Activated T-cell treated with anti-CD3 and anti-CD28 coated beads, Interleukin-2, amount 50 U/mL, for 72 hours (primary cell): ENCODE measurements at regions not wholly inside any gene's neighbourhood (a gene's known extent, or its start where the extent isn't known, plus 50 kb on each side); places are given as distances from the start of the nearest gene placed in this dataset.

Experiments used
- ATAC-seq, 2 donors: fragments of 150-1000 bp; cut with Tn5 transposase; replicated peaks in 1 of 2; 2 replicates each; pipeline ENCODE4 v1.10.0; 2021; ENCODE audit warnings: moderate library complexity in 2 of 2, mild to moderate bottlenecking in 1 of 2
- DNase-seq, 2 donors: peaks; one replicate each; pipeline ENCODE4 v3.0.0; 2021 to 2022; ENCODE audit warnings: mixed read lengths in 1 of 2
- H3K27ac Mint-ChIP-seq: one replicate; pipeline ENCODE4 v1.8.0; 2022; ENCODE audit warnings: mild to moderate bottlenecking, moderate library complexity, mixed read lengths
- H3K27me3 Mint-ChIP-seq: one replicate; pipeline ENCODE4 v1.8.0; 2022; ENCODE audit warnings: low read depth, mixed read lengths
- H3K36me3 Mint-ChIP-seq, 2 donors: one replicate each; pipeline ENCODE4 v1.8.0; 2022; ENCODE audit warnings: mixed read lengths in 2 of 2, mild to moderate bottlenecking in 1 of 2; ENCODE audit not compliant: insufficient read depth in 2 of 2
- H3K4me1 Mint-ChIP-seq: one replicate; pipeline ENCODE4 v1.8.0; 2022; ENCODE audit warnings: low read depth, mixed read lengths
- H3K4me3 Mint-ChIP-seq, 2 donors: one replicate each; pipeline ENCODE4 v1.8.0; 2022; ENCODE audit warnings: mild to moderate bottlenecking in 2 of 2, mixed read lengths in 2 of 2, moderate library complexity in 2 of 2
- H3K9me3 Mint-ChIP-seq, 2 donors: one replicate each; pipeline ENCODE4 v1.8.0; 2022; ENCODE audit warnings: mixed read lengths in 2 of 2

DNA sequence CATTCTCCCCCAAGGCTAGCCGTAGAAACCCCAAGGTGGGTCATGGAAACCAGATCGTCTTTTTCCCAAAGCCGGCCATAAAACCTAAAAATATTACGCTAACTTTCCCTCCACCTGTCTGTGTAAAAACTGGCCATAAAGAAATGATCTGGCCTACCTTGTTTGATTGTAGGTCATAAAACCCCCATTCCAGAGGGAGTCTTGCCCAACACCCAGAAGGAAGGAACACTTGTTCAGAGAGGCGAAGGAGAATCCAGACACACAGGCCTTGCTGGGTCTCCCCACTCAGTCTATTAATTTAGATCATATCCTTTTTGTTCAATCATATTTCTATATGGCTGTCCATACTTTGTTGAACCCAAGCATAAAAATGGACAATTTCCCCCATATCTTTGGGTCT lies 344.7 kb downstream of the HRH4 start:
- DNase-seq = no peak
- Mint-ChIP-seq H3K36me3 (no peaks in the 10 kb centered on the region), H3K9me3 (peaks cover 4 to 7% of the 10 kb centered on the region in 2 donors), H3K4me3 (no peak overlapping the region), H3K27ac (no peak overlapping the region), H3K27me3 (no peaks in the 10 kb centered on the region), H3K4me1 (no peaks in the 10 kb centered on the region)
- no peak for ATAC-seq

DNA sequence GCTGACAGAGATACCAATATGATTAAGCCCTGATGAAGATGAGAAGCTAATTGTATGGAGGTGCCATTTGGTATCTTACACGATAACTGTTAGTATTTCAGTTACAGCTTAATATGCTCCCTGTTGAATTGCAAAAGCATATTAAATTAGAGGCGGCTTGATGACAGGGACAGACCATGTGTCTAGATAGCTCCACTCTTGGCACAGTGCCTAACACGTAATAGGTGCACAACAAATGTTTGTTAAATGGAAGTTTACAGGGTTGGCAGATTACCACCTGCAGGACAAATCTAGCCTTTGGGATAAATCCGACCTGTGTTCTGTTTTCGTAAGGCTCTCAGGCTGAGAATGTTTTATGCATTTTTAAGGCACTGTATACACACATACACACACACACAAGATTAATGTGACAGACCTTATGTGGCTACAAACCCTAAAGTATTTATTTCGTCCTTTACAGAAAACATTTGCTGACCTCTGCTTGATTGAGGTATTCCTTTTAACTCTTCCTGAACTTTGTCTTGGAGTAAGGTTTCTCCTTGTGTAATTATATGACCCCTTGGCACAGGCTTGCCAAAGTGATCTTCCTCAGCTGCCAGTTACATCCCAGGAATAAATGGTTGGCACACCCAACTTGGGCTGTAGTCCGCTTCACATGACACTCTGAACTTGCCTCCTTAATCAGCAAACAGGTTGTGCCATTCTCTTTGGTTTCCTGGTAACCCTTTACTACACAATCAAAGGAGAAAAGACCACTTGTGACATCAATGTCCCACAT lies 348.9 kb downstream of the HRH4 start:
- Mint-ChIP-seq H3K4me1 (no peaks in the 10 kb centered on the region), H3K4me3 (no peak overlapping the region), H3K27ac (no peak overlapping the region), H3K36me3 (no peaks in the 10 kb centered on the region), H3K27me3 (no peaks in the 10 kb centered on the region), H3K9me3 (peaks cover 4 to 6% of the 10 kb centered on the region in 2 donors)
- ATAC-seq (no peak), DNase-seq (no peak)

DNA sequence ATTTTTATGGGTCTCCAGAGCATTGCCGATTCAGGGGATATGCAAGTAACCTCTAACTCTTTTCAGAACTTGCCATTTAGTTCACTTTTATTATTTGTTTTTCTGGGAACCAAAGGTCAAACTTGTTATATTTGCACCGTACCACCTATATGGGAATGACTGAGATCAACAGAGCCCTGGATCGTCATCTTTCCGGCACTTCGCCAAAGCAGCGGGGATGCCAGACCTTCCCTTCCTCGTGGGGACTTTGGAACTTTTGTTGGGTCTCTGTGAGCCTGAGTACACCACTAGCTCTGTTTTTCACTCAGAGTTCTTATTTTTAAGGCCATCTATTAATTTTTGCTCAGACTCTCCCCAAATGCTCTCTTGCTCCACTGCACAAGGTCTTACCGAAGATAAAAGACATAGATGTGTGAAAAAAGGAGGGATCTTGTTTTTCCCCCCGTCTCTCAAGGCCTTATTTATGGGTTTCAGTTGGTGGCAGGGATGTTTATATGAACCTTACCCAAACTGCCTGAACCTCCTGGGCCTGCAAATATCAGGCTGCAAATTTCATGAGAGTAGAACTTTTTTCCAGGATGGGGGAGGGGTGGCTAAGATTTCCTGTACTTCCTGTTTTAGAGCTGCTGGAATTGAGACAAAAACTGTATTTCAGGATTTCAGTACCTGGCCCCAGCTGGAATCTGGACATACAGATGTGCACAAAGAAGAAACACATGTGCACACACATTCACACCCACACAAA lies 350.3 kb downstream of the HRH4 start:
- Mint-ChIP-seq H3K36me3 (no peaks in the 10 kb centered on the region), H3K27ac (no peak overlapping the region), H3K4me1 (no peaks in the 10 kb centered on the region), H3K27me3 (no peaks in the 10 kb centered on the region), H3K9me3 (peaks cover 4 to 6% of the 10 kb centered on the region in 2 donors), H3K4me3 (no peak overlapping the region)
- no peak for ATAC-seq
- DNase-seq = no peak

DNA sequence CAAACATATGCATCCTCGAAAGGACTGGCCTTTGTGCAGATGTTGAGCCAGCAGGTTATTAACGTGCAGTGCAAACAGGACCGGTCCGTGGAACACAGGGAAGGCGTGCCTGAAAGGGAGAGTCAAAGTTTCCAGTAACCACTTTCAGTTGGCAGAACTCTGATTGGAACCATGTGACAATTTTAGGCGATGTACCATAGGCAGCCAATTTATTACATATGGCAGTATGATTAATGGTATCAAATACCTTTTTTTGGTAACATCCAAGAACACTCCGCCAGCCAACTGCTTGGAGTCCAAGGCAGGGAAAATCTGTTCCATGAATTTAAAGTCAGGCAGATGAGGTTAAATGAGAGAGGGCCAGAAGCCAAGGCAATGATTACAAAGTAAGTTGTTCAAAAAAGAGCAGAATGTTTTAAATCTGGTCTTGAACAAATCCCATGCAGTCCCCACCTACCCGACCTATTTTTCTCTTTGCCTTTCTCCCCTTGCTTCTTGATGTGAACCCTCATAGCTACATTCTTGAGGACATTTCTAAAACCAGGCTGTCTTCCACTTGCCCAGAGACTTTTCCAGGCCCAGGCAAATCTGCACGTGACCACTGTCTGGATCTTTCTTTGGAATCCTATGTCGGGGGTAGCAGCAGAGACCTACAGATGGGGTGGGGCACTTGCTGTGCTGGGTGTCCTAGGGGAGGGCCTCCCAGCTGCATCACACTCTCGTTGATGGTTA lies 351.7 kb downstream of the HRH4 start:
- no peak overlapping the region for H3K4me3 Mint-ChIP-seq
- no peak for DNase-seq
- no peaks in the 10 kb centered on the region for H3K4me1 Mint-ChIP-seq
- peaks cover 2 to 4% of the 10 kb centered on the region in 2 donors for H3K9me3 Mint-ChIP-seq
- H3K36me3 Mint-ChIP-seq = no peaks in the 10 kb centered on the region
- H3K27ac Mint-ChIP-seq = no peak overlapping the region
- no peaks in the 10 kb centered on the region for H3K27me3 Mint-ChIP-seq
- no peak for ATAC-seq

DNA sequence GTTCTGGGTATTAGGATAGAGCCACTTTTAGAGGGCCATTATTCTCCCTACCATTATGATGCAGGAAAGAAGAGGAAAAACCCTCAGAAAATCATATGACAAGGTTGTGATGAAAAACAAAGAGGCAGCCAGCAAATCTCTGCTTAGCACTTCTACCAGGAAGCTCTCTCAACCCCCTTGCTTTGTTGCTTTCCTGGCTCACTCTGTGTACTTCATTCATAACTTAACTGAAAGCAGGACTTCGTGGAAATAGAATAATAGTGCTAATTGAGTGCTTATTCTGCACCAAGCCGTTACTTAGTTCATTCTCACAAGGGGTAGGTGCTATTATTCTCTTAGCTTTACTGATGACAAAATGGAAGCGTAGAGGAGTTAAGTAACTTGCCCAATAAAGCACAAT lies 354.1 kb downstream of the HRH4 start:
- no peak for ATAC-seq
- H3K27ac Mint-ChIP-seq = no peak overlapping the region
- H3K4me1 Mint-ChIP-seq = no peaks in the 10 kb centered on the region
- no peak overlapping the region for H3K4me3 Mint-ChIP-seq
- H3K9me3 Mint-ChIP-seq = peaks cover 0 to 1% of the 10 kb centered on the region in 2 donors
- DNase-seq = no peak
- no peaks in the 10 kb centered on the region for H3K27me3 Mint-ChIP-seq
- H3K36me3 Mint-ChIP-seq = no peaks in the 10 kb centered on the region

DNA sequence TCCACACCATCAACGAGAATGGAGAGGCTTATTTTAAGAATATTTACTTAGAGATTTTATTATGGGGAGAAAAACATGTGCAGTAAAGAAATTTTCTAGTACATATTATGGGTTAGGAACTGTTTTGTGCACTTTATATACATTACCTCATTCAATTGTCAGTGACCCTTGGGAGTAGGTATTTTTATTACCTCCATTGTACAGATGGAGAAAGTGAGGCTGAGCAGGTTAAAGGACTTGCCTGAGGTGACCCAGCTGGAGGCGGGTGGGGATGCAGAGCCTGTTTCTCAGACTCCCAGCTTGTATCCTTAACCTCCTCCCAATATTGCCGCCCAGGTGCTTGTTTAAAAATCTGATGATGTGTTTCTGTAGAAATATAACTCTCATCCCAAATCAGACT lies 356.7 kb downstream of the HRH4 start:
- Mint-ChIP-seq H3K27ac (no peak overlapping the region), H3K36me3 (no peaks in the 10 kb centered on the region), H3K27me3 (no peaks in the 10 kb centered on the region), H3K4me1 (no peaks in the 10 kb centered on the region), H3K9me3 (peaks cover 0 to 1% of the 10 kb centered on the region in 2 donors), H3K4me3 (no peak overlapping the region)
- no peak for ATAC-seq
- DNase-seq = no peak

DNA sequence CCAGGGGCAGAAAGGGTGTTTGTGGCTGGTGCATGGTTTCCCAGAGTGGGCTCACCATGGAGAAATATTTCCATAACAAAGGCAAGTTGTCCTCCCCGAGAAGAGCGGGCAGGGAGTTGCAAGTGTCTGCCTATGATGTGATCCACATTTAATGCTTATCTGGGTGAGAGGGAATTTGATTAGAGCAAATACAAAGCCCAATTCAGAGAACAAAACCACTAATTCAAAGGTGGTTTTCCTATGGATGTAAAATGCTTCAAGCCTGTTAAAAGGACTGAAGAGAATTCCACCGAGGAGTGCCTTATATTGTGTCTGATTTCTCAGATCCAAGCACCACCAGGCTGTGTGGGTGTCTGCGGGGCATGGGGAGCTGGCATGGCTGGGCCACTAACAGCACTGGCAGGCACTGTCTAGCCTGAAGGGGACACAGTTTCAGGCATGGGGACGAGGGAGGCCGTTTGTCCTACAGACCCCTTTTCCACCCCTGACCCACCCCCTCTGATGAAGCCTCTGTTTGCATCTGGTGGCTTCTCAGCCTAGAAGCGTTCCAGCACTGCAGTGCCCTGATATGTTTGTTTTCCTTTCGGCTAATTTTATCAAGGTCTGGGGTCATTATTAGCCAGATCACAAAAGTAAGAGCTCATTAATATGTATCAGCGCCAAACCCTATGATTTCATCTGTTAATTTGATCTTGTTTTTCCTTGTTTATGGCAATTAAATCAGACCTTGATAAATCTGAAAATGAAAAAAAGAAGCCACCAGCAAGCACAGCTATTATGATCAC lies 357.3 kb downstream of the HRH4 start:
- ATAC-seq (no peak), DNase-seq (no peak)
- Mint-ChIP-seq H3K4me1 (no peaks in the 10 kb centered on the region), H3K27me3 (no peaks in the 10 kb centered on the region), H3K9me3 (peaks cover 0 to 3% of the 10 kb centered on the region in 2 donors), H3K27ac (no peak overlapping the region), H3K4me3 (no peak overlapping the region), H3K36me3 (no peaks in the 10 kb centered on the region)

DNA sequence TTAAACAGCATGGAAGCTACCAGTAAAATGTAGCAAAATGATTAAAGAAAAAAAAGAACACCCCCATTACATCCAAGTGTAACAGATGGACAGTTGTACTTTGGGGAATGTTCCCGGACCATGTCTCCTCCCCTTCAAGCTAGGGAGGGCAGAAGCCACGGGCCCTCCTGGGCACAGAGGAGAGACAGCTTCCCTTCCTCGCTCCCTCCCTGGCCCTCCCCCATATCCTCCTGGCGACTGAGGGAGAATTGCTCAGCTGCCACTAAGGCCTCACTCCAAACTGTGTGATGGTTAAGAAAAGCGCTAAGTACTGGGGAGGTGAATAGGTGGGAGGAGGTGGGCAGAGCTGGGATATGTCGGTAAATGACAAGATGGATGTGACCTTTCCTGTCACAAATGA lies 358.0 kb downstream of the HRH4 start:
- no peak overlapping the region for H3K27ac Mint-ChIP-seq
- DNase-seq (no peak), ATAC-seq (no peak)
- H3K4me3 Mint-ChIP-seq = no peak overlapping the region
- H3K4me1 Mint-ChIP-seq = no peaks in the 10 kb centered on the region
- H3K36me3 Mint-ChIP-seq = no peaks in the 10 kb centered on the region
- H3K27me3 Mint-ChIP-seq = no peaks in the 10 kb centered on the region
- peaks cover 0 to 3% of the 10 kb centered on the region in 2 donors for H3K9me3 Mint-ChIP-seq

DNA sequence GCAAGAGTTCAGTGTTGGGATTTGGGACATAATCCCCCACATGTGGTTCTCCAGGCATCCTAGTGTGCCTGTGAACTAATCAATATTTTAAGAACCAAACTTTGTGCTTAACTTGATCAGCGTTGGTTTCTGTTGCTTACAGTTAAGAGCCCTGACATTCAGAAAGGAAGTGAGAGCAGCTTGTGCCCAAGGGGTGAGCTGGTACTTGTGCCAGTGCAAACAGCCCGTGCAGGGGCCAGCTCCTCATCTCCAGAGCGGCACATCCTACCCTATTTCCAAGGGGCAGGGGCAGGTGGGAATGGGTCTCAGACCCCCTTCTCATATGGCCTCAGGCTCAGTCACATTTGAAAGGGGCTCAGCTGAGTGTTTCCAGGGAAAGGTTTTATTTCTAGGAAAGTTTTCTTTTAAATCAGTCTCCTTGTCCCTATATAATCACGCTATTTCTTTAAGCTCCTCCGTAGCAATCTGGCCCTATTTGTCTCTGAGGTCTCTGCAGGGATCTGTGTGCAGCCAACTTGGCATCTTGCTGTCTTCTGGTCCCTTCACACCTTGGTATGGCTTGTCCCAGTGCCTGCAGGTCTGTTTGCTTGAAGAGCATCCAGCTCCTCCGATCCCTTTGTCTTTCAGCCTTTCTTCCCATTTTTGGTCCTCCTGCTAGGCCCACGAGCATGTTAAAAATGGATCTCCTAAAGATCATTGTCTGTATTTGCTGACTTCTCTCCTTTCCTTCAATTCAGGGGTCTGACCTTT lies 358.9 kb downstream of the HRH4 start:
- Mint-ChIP-seq H3K4me1 (no peaks in the 10 kb centered on the region), H3K36me3 (no peaks in the 10 kb centered on the region), H3K9me3 (peaks cover under 1 to 2% of the 10 kb centered on the region in 2 donors), H3K4me3 (no peak overlapping the region), H3K27ac (no peak overlapping the region), H3K27me3 (no peaks in the 10 kb centered on the region)
- DNase-seq (no peak), ATAC-seq (no peak)

DNA sequence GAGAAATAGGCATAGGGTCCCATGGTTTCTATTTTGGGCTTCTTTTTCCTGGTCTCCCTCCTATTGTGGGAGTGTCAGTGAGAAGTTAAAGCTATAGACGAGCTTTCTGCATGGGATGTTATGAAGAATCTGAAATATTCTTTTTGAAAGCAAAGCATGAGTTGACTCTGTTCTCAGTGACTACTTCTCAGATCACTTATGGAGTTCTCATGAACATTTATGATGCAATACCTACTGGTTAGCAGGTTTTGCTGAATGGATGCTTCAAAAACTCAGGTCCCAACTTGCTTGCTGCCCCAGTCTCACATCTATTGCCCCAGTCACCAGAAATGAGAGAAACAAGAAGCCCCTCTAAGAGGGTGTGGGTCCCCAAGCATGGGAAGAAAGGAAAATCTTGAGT lies 365.0 kb downstream of the HRH4 start:
- no peak for DNase-seq
- H3K27me3 Mint-ChIP-seq = peaks cover 8% of the 10 kb centered on the region
- H3K27ac Mint-ChIP-seq = no peak overlapping the region
- peaks cover 3% of the 10 kb centered on the region in 2 donors for H3K9me3 Mint-ChIP-seq
- no peaks in the 10 kb centered on the region for H3K36me3 Mint-ChIP-seq
- no peaks in the 10 kb centered on the region for H3K4me1 Mint-ChIP-seq
- no peak overlapping the region for H3K4me3 Mint-ChIP-seq
- no peak for ATAC-seq

DNA sequence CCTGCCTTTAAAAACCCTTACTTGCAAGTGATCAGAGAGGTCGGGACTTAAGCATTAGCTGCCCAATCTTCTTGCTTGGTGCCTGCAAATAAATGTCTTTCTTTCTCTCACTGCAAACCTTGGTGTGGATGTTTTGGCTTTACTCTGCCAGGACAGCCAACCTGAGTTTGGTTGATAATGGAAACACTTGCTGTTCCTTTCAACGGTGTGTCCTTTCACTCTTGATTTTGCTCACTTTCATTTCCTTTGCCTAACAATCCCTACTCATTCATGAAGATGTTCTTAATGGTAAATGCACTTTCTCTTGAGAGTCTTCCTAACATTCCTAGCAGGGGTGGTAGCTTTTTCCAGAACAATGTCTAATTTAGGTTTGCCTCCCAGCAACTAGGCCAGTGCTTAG lies 366.2 kb downstream of the HRH4 start:
- ATAC-seq = no peak
- H3K27me3 Mint-ChIP-seq = peaks cover 8% of the 10 kb centered on the region
- H3K4me3 Mint-ChIP-seq = no peak overlapping the region
- no peaks in the 10 kb centered on the region for H3K36me3 Mint-ChIP-seq
- H3K27ac Mint-ChIP-seq = no peak overlapping the region
- no peak for DNase-seq
- H3K4me1 Mint-ChIP-seq = no peaks in the 10 kb centered on the region
- H3K9me3 Mint-ChIP-seq = peaks cover 3% of the 10 kb centered on the region in 2 donors

DNA sequence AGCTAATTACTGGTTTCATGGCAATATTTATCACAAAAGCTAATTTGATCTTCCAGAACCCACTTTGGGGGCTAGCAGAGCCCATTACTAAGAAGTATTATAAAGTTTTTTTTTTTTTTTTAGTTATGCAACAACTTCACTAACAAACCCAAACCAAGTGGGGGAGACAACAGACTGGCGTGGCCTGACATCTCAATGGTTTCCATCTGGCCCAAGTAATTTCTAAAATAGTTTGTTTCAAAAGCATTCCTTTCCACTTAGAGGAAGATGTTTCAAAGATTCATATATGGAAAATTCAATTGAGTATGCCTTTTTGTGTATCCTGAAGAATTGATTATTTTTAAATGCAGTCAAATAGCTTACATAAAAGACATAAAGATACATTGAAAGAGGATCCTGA lies 367.1 kb downstream of the HRH4 start:
- H3K27ac Mint-ChIP-seq = no peak overlapping the region
- H3K27me3 Mint-ChIP-seq = peaks cover 8% of the 10 kb centered on the region
- no peaks in the 10 kb centered on the region for H3K36me3 Mint-ChIP-seq
- H3K4me3 Mint-ChIP-seq = no peak overlapping the region
- no peak for DNase-seq
- H3K4me1 Mint-ChIP-seq = no peaks in the 10 kb centered on the region
- ATAC-seq = no peak
- H3K9me3 Mint-ChIP-seq = peaks cover 2 to 3% of the 10 kb centered on the region in 2 donors
